Stimulated activated CD8-positive, alpha-beta memory T cell treated with anti-CD3 and anti-CD28 coated beads, Interleukin-12 subunit alpha, Interleukin-12 subunit beta, amount 100 ng/mL, for 4 hours (primary cell): ENCODE measurements at regions not wholly inside any gene's neighbourhood (a gene's known extent, or its start where the extent isn't known, plus 50 kb on each side); places are given as distances from the start of the nearest gene placed in this dataset.
"Not testable (repeated sequence)": the region's sequence is repeated elsewhere in the genome, so short reads cannot be mapped to it uniquely, and the experiment has no call there.

Experiments used
- DNase-seq: peaks from one replicate; pipeline ENCODE4 v3.0.0-alpha.2; 2020; ENCODE audit warnings: low read depth

DNA sequence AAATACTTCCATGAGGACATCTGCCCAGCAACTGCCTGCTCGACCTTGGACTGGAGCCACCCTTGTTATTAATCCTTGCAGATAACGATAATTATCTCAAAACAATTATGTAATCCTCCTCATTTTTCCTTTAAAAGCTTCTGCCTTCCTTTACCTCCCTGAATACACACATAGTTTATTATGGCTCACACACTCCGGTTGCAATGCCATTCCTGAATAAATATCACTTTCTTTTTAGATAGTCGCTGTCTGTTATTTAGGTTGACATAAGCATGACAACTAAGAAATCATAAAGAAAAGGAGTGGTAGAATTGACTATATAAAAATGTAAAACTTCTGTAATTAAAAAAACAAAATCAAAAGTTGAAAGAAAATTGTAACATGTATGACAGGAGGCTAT is 64.8 kb downstream of the B4GALT7 start:
- not testable (repeated sequence) for DNase-seq

- not testable (repeated sequence) for DNase-seq
Measured at GRCh38 chr5:177665172-177665571, 65.2 kb downstream of the B4GALT7 start.

DNA sequence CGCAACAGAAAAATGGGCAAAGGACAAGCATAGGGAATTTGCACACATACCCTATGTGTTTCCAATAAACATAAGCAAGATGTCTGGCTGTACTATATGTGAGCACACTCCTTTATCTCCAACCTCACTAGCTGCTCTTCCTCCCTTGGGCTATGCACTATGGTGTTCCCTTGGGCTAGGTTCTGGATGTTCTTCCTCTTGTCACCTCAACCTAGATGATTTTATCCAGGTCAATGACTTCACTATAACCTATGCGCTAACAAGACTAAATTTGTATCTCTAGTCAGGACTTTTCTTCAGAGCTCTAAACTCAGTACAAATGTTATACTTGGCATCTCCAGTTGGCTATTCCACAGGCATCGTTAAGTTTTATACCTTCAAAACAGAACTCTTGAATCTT is 66.0 kb downstream of the B4GALT7 start:
- DNase-seq, result not testable (repeated sequence)

DNA sequence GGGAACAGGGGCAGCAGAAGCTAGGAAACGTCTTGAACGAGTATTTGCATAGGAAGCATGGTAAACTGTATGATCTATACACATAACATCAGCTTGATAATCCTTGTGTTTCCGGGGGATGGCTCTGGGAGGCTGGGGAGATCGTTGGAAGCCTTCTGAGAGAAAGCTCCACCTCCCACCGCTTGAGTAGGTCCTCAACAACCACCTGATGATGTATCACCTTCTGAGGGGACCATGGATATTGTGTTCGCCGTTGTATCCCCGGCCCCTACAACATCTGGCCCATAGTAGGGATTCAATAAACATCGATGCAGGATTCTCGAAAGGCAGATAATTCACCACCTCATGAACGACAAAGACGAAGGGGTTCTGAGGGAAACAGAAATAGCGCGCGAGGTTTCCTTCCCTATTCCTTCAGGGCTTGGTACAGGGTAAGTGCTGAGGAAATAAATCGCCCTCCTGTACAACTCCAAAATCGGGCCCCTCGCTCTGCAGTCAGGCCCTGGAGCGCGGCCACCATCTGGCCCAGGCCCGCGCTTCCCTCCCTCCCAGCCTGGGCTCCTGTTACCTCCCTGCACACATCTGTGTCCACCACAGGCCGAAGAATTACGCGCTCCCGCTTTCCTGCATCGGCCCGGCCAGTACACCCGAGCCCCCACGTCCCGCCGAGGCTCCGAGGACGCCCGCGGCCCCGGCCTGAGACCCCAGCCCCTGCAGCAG is 71.3 kb downstream of the B4GALT7 start:
- DNase-seq, result not testable (repeated sequence)

DNA sequence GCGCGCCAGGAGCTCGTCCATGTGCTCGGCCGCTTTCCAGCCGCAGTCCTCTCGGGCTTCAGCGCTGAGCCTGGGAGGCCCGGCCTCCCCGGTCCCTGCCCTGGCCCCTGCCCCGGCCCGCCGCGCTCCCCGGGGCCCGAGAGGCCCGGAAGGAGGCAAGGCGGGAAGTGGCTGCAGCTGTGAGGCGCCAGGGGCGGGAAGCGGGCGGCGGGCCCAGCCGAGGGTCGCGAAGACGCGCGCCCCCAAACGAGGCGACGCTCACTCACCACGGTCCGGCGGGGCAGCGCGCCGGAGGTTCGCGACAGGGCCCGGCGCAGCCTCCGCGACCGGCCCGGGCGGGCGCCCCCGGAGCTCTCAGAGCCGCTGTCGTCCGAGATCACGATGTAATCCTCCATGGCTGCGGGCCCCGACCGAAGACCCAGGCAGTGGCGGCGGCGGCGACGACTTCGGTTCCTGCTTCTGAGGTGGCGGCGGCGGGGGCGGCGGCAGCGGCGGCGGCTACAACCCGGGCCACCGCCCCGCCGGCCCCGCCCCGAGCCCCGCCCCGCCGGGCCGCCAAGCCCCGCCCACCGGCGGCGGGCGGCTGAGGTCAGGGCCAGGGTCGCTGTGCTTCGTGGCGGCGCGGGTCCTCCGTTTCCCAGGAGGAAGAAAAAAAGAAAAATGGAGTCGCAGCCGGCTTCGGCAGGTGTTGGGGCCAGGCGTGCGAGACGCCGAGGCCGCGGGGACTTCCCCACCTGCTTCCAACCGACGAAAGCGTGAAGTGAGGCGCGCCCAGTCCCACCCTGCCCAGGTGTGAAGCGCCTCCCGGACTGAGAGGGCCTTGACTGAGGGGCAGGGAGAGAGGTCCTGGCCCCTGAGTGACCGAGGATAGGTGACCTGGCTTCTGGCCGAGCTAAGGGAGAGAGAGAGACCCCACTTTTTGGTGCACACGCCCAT is 72.1 kb downstream of the B4GALT7 start:
- DNase-seq, result peak; percentile 69
